ENCODE measurements at regions not wholly inside any gene's neighbourhood (a gene's known extent, or its start where the extent isn't known, plus 50 kb on each side); places are given as distances from the start of the nearest gene placed in this dataset.

- WGBS, 2 donors = 78 to 82% methylated on average over 5 of the region's 5 CpGs
- no peak overlapping the region for H3K4me3 ChIP-seq (ENCODE audit: low read depth in 1 of 2, low read length in 2 of 2)
- H3K27me3 ChIP-seq (ENCODE audit: control insufficient read depth in 1 of 2, insufficient read depth in 2 of 2, low read length in 2 of 2) = no peaks in the 10 kb centered on the region
- H3K27ac ChIP-seq (ENCODE audit: low read depth in 2 of 2, low read length in 1 of 2) = no peak overlapping the region
- no peaks in the 10 kb centered on the region for H3K9me3 ChIP-seq (ENCODE audit: control insufficient read depth in 2 of 2, insufficient read depth in 1 of 2, low read depth in 1 of 2, low read length in 1 of 2)
- H3K36me3 ChIP-seq (ENCODE audit: control insufficient read depth in 2 of 2, insufficient read depth in 2 of 2, low read length in 1 of 2) = no peaks in the 10 kb centered on the region
- H3K4me1 ChIP-seq (ENCODE audit: control insufficient read depth in 2 of 2, insufficient read depth in 2 of 2, low read length in 1 of 2) = no peaks in the 10 kb centered on the region
Observed at GRCh38 chr12:11961686-11962085, 109.1 kb upstream of the BCL2L14 start.

GRCh38 chr12:11962860-11963259, 107.9 kb upstream of the BCL2L14 start:
- H3K4me1 ChIP-seq (ENCODE audit: control insufficient read depth in 2 of 2, insufficient read depth in 2 of 2, low read length in 1 of 2) = no peaks in the 10 kb centered on the region
- no peaks in the 10 kb centered on the region for H3K27me3 ChIP-seq (ENCODE audit: control insufficient read depth in 1 of 2, insufficient read depth in 2 of 2, low read length in 2 of 2)
- H3K36me3 ChIP-seq (ENCODE audit: control insufficient read depth in 2 of 2, insufficient read depth in 2 of 2, low read length in 1 of 2) = no peaks in the 10 kb centered on the region
- H3K4me3 ChIP-seq (ENCODE audit: low read depth in 1 of 2, low read length in 2 of 2) = no peak overlapping the region
- H3K9me3 ChIP-seq (ENCODE audit: control insufficient read depth in 2 of 2, insufficient read depth in 1 of 2, low read depth in 1 of 2, low read length in 1 of 2) = no peaks in the 10 kb centered on the region
- no peak overlapping the region for H3K27ac ChIP-seq (ENCODE audit: low read depth in 2 of 2, low read length in 1 of 2)
- WGBS, 2 donors = 93 to 96% methylated on average over 5 of the region's 5 CpGs

GRCh38 chr12:11963841-11964471, 106.8 kb upstream of the BCL2L14 start:
- Histone ChIP-seq H3K36me3 (ENCODE audit: control insufficient read depth in 2 of 2, insufficient read depth in 2 of 2, low read length in 1 of 2) (no peaks in the 10 kb centered on the region), H3K4me3 (ENCODE audit: low read depth in 1 of 2, low read length in 2 of 2) (no peak overlapping the region), H3K27me3 (ENCODE audit: control insufficient read depth in 1 of 2, insufficient read depth in 2 of 2, low read length in 2 of 2) (no peaks in the 10 kb centered on the region), H3K27ac (ENCODE audit: low read depth in 2 of 2, low read length in 1 of 2) (no peak overlapping the region), H3K9me3 (ENCODE audit: control insufficient read depth in 2 of 2, insufficient read depth in 1 of 2, low read depth in 1 of 2, low read length in 1 of 2) (no peaks in the 10 kb centered on the region), H3K4me1 (ENCODE audit: control insufficient read depth in 2 of 2, insufficient read depth in 2 of 2, low read length in 1 of 2) (no peaks in the 10 kb centered on the region)
- WGBS, 2 donors = 85 to 86% methylated on average over 12 of the region's 12 CpGs

- Histone ChIP-seq H3K27me3 (ENCODE audit: control insufficient read depth in 1 of 2, insufficient read depth in 2 of 2, low read length in 2 of 2) (no peaks in the 10 kb centered on the region), H3K4me1 (ENCODE audit: control insufficient read depth in 2 of 2, insufficient read depth in 2 of 2, low read length in 1 of 2) (no peaks in the 10 kb centered on the region), H3K9me3 (ENCODE audit: control insufficient read depth in 2 of 2, insufficient read depth in 1 of 2, low read depth in 1 of 2, low read length in 1 of 2) (no peaks in the 10 kb centered on the region), H3K36me3 (ENCODE audit: control insufficient read depth in 2 of 2, insufficient read depth in 2 of 2, low read length in 1 of 2) (no peaks in the 10 kb centered on the region), H3K27ac (ENCODE audit: low read depth in 2 of 2, low read length in 1 of 2) (no peak overlapping the region), H3K4me3 (ENCODE audit: low read depth in 1 of 2, low read length in 2 of 2) (no peak overlapping the region)
- 91 to 93% methylated on average over 9 of the region's 9 CpGs for WGBS, 2 donors
Observed at GRCh38 chr12:11965258-11965910, 105.4 kb upstream of the BCL2L14 start.

GRCh38 chr12:11967376-11968047, 103.2 kb upstream of the BCL2L14 start:
- 74 to 89% methylated on average over 9 of the region's 9 CpGs for WGBS, 2 donors
- Histone ChIP-seq H3K27me3 (ENCODE audit: control insufficient read depth in 1 of 2, insufficient read depth in 2 of 2, low read length in 2 of 2) (no peaks in the 10 kb centered on the region), H3K4me3 (ENCODE audit: low read depth in 1 of 2, low read length in 2 of 2) (no peak overlapping the region), H3K9me3 (ENCODE audit: control insufficient read depth in 2 of 2, insufficient read depth in 1 of 2, low read depth in 1 of 2, low read length in 1 of 2) (no peaks in the 10 kb centered on the region), H3K36me3 (ENCODE audit: control insufficient read depth in 2 of 2, insufficient read depth in 2 of 2, low read length in 1 of 2) (no peaks in the 10 kb centered on the region), H3K27ac (ENCODE audit: low read depth in 2 of 2, low read length in 1 of 2) (no peak overlapping the region), H3K4me1 (ENCODE audit: control insufficient read depth in 2 of 2, insufficient read depth in 2 of 2, low read length in 1 of 2) (no peaks in the 10 kb centered on the region)

- 59 to 64% methylated on average over 5 of the region's 5 CpGs for WGBS, 2 donors
- H3K9me3 ChIP-seq (ENCODE audit: control insufficient read depth in 2 of 2, insufficient read depth in 1 of 2, low read depth in 1 of 2, low read length in 1 of 2) = no peaks in the 10 kb centered on the region
- no peak overlapping the region for H3K27ac ChIP-seq (ENCODE audit: low read depth in 2 of 2, low read length in 1 of 2)
Observed at GRCh38 chr12:11968048-11968383, 102.7 kb upstream of the BCL2L14 start.

GRCh38 chr12:11968516-11968915, 102.2 kb upstream of the BCL2L14 start:
- 85 to 86% methylated on average over 7 of the region's 7 CpGs for WGBS, 2 donors
- no peaks in the 10 kb centered on the region for H3K9me3 ChIP-seq (ENCODE audit: control insufficient read depth in 2 of 2, insufficient read depth in 1 of 2, low read depth in 1 of 2, low read length in 1 of 2)
- no peaks in the 10 kb centered on the region for H3K27me3 ChIP-seq (ENCODE audit: control insufficient read depth in 1 of 2, insufficient read depth in 2 of 2, low read length in 2 of 2)
- no peak overlapping the region for H3K27ac ChIP-seq (ENCODE audit: low read depth in 2 of 2, low read length in 1 of 2)
- H3K4me1 ChIP-seq (ENCODE audit: control insufficient read depth in 2 of 2, insufficient read depth in 2 of 2, low read length in 1 of 2) = no peaks in the 10 kb centered on the region
- H3K36me3 ChIP-seq (ENCODE audit: control insufficient read depth in 2 of 2, insufficient read depth in 2 of 2, low read length in 1 of 2) = no peaks in the 10 kb centered on the region
- no peak overlapping the region for H3K4me3 ChIP-seq (ENCODE audit: low read depth in 1 of 2, low read length in 2 of 2)

More at GRCh38 chr12:11968048-11968383, 102.7 kb upstream of the BCL2L14 start:
- H3K4me1 ChIP-seq (ENCODE audit: control insufficient read depth in 2 of 2, insufficient read depth in 2 of 2, low read length in 1 of 2) = no peaks in the 10 kb centered on the region
- no peak overlapping the region for H3K4me3 ChIP-seq (ENCODE audit: low read depth in 1 of 2, low read length in 2 of 2)
- H3K36me3 ChIP-seq (ENCODE audit: control insufficient read depth in 2 of 2, insufficient read depth in 2 of 2, low read length in 1 of 2) = no peaks in the 10 kb centered on the region
- H3K27me3 ChIP-seq (ENCODE audit: control insufficient read depth in 1 of 2, insufficient read depth in 2 of 2, low read length in 2 of 2) = no peaks in the 10 kb centered on the region

- H3K36me3 ChIP-seq (ENCODE audit: control insufficient read depth in 2 of 2, insufficient read depth in 2 of 2, low read length in 1 of 2) = no peaks in the 10 kb centered on the region
- no peaks in the 10 kb centered on the region for H3K27me3 ChIP-seq (ENCODE audit: control insufficient read depth in 1 of 2, insufficient read depth in 2 of 2, low read length in 2 of 2)
- H3K4me1 ChIP-seq (ENCODE audit: control insufficient read depth in 2 of 2, insufficient read depth in 2 of 2, low read length in 1 of 2) = no peaks in the 10 kb centered on the region
- 75 to 79% methylated on average over 8 of the region's 8 CpGs for WGBS, 2 donors
- no peak overlapping the region for H3K27ac ChIP-seq (ENCODE audit: low read depth in 2 of 2, low read length in 1 of 2)
- H3K4me3 ChIP-seq (ENCODE audit: low read depth in 1 of 2, low read length in 2 of 2) = no peak overlapping the region
- no peaks in the 10 kb centered on the region for H3K9me3 ChIP-seq (ENCODE audit: control insufficient read depth in 2 of 2, insufficient read depth in 1 of 2, low read depth in 1 of 2, low read length in 1 of 2)
Observed at GRCh38 chr12:11969437-11970154, 101.1 kb upstream of the BCL2L14 start.

GRCh38 chr12:11970155-11970520, 100.6 kb upstream of the BCL2L14 start:
- WGBS, 2 donors = 80 to 91% methylated on average over 4 of the region's 4 CpGs
- H3K36me3 ChIP-seq (ENCODE audit: control insufficient read depth in 2 of 2, insufficient read depth in 2 of 2, low read length in 1 of 2) = no peaks in the 10 kb centered on the region

More at GRCh38 chr12:11970155-11970520, 100.6 kb upstream of the BCL2L14 start:
- no peaks in the 10 kb centered on the region for H3K4me1 ChIP-seq (ENCODE audit: control insufficient read depth in 2 of 2, insufficient read depth in 2 of 2, low read length in 1 of 2)
- H3K4me3 ChIP-seq (ENCODE audit: low read depth in 1 of 2, low read length in 2 of 2) = no peak overlapping the region
- H3K27ac ChIP-seq (ENCODE audit: low read depth in 2 of 2, low read length in 1 of 2) = no peak overlapping the region
- no peaks in the 10 kb centered on the region for H3K27me3 ChIP-seq (ENCODE audit: control insufficient read depth in 1 of 2, insufficient read depth in 2 of 2, low read length in 2 of 2)
- no peaks in the 10 kb centered on the region for H3K9me3 ChIP-seq (ENCODE audit: control insufficient read depth in 2 of 2, insufficient read depth in 1 of 2, low read depth in 1 of 2, low read length in 1 of 2)
